Transverse colon (tissue), 4 donors: ENCODE measurements at regions not wholly inside any gene's neighbourhood (a gene's known extent, or its start where the extent isn't known, plus 50 kb on each side); places are given as distances from the start of the nearest gene placed in this dataset.

ENCODE experiments used
- CTCF ChIP-seq, 5 experiments: fragments of 200-600 bp in 3 of 5; fragments of 450-650 bp in 2 of 5; sonication (generic) in 3 of 5; IDR thresholded peaks; 1 replicate in 2 of 5; 2 replicates in 3 of 5; pipeline ENCODE4 v1.5.1; 2016 to 2017; ENCODE audit warnings: antibody characterized with exemption in 5 of 5, inconsistent platforms in 3 of 5, mild to moderate bottlenecking in 2 of 5, moderate library complexity in 1 of 5
- EP300 ChIP-seq: sonication (generic); formaldehyde crosslinking; IDR thresholded peaks from one replicate; pipeline ENCODE4 v1.6.1; 2017; ENCODE audit warnings: antibody characterized with exemption, low read depth
- POLR2AphosphoS5 ChIP-seq, 3 donors: sonication (generic); formaldehyde crosslinking; IDR thresholded peaks; one replicate each; pipeline ENCODE4 v1.6.1; 2016; ENCODE audit warnings: antibody characterized with exemption in 3 of 3

GRCh38 chr2:136423516-136423996 is 305.6 kb upstream of the CXCR4 start:
- TF ChIP-seq CTCF (IDR thresholded peaks at IDR 0.05) (peak; percentile 70 to 81 (median 80)), EP300 (no peak), POLR2AphosphoS5 (IDR thresholded peaks at IDR 0.05) (no peak)
